WTC11 (cell line): ENCODE measurements at regions not wholly inside any gene's neighbourhood (a gene's known extent, or its start where the extent isn't known, plus 50 kb on each side); places are given as distances from the start of the nearest gene placed in this dataset.

ENCODE experiments used
- ATF2 ChIP-seq: sonication (generic); formaldehyde crosslinking; IDR thresholded peaks from 2 replicates; pipeline ENCODE4 v1.8.1; 2022; ENCODE audit warnings: low read depth, missing genetic modification reagents, borderline replicate concordance
- ATF6 ChIP-seq: sonication (generic); formaldehyde crosslinking; IDR thresholded peaks from 2 replicates; pipeline ENCODE4 v1.8.1; 2023; ENCODE audit warnings: mild to moderate bottlenecking, missing genetic modification reagents
- CREM ChIP-seq: sonication (generic); formaldehyde crosslinking; IDR thresholded peaks from 2 replicates; pipeline ENCODE4 v1.8.1; 2022; ENCODE audit warnings: mild to moderate bottlenecking, missing genetic modification reagents, moderate library complexity
- CTCF ChIP-seq: fragments of 200-600 bp; IDR thresholded peaks from 2 replicates; pipeline ENCODE4 v1.8.0; 2022; ENCODE audit warnings: antibody characterized with exemption
- ESRRA ChIP-seq: sonication (generic); formaldehyde crosslinking; IDR thresholded peaks from 2 replicates; pipeline ENCODE4 v1.8.1; 2022; ENCODE audit warnings: mild to moderate bottlenecking, missing genetic modification reagents, borderline replicate concordance
- FOXP4 ChIP-seq: sonication (generic); formaldehyde crosslinking; IDR thresholded peaks from 2 replicates; pipeline ENCODE4 v1.8.0; 2022; ENCODE audit warnings: mild to moderate bottlenecking, missing genetic modification reagents
- GTF2I ChIP-seq: fragments of 250-450 bp; sonication (Bioruptor Pico); conservative IDR thresholded peaks from 2 replicates; pipeline ENCODE4 v1.4.0; 2021; ENCODE audit warnings: mild to moderate bottlenecking
- HMGXB4 ChIP-seq: sonication (generic); formaldehyde crosslinking; IDR thresholded peaks from 2 replicates; pipeline ENCODE4 v1.8.1; 2023; ENCODE audit warnings: mild to moderate bottlenecking, moderate library complexity, missing genetic modification reagents
- MLX ChIP-seq: sonication (generic); formaldehyde crosslinking; IDR thresholded peaks from 2 replicates; pipeline ENCODE4 v1.8.1; 2023; ENCODE audit warnings: mild to moderate bottlenecking, missing genetic modification reagents, moderate library complexity
- NR1H2 ChIP-seq: sonication (generic); formaldehyde crosslinking; IDR thresholded peaks from 2 replicates; pipeline ENCODE4 v1.9.0; 2021; ENCODE audit warnings: mild to moderate bottlenecking, moderate library complexity, missing genetic modification reagents
- TP53 ChIP-seq: sonication (generic); formaldehyde crosslinking; IDR thresholded peaks from 2 replicates; pipeline ENCODE4 v1.8.1; 2023; ENCODE audit warnings: mild to moderate bottlenecking, missing genetic modification reagents
- ZNF121 ChIP-seq: sonication (generic); formaldehyde crosslinking; IDR thresholded peaks from 2 replicates; pipeline ENCODE4 v1.8.0; 2023; ENCODE audit warnings: missing genetic modification reagents

GRCh38 chr6:140228491-140228890, 854.0 kb upstream of the CITED2 start:
- TF ChIP-seq CREM (CRISPR knock-in tag): no peak
- no peak for TF ChIP-seq ATF2
- no peak for TF ChIP-seq MLX
- no peak for TF ChIP-seq ATF6
- TF ChIP-seq HMGXB4 (CRISPR knock-in tag): no peak
- TF ChIP-seq GTF2I: no peak
- no peak for TF ChIP-seq ESRRA (CRISPR knock-in tag)
- no peak for TF ChIP-seq CTCF
- TF ChIP-seq ZNF121 (CRISPR knock-in tag): no peak
- TF ChIP-seq FOXP4: no peak
- TF ChIP-seq TP53 (CRISPR knock-in tag): no peak
- no peak for TF ChIP-seq NR1H2
